ENCODE measurements at regions not wholly inside any gene's neighbourhood (a gene's known extent, or its start where the extent isn't known, plus 50 kb on each side); places are given as distances from the start of the nearest gene placed in this dataset.
"Not testable (repeated sequence)": the region's sequence is repeated elsewhere in the genome, so short reads cannot be mapped to it uniquely, and the experiment has no call there.

GRCh38 chr16:86257546-86257945 is 252.8 kb upstream of the FOXF1 start:
- H3K4me3 ChIP-seq (ENCODE audit: low read length) = no peak overlapping the region
- no peaks in the 10 kb centered on the region for H3K9me3 ChIP-seq (ENCODE audit: control insufficient read depth, insufficient read depth, low read length)
- no peak overlapping the region for H3K27ac ChIP-seq (ENCODE audit: low read length)
- H3K27me3 ChIP-seq (ENCODE audit: control insufficient read depth, insufficient read depth, low read length) = no peaks in the 10 kb centered on the region
- DNase-seq (ENCODE audit: low read depth, low spot score) = no peak
- no peaks in the 10 kb centered on the region for H3K4me1 ChIP-seq (ENCODE audit: control insufficient read depth, insufficient read depth, low read length)
- WGBS (ENCODE audit: insufficient coverage, insufficient read length) = no CpG with 5 or more reads among the region's 5 CpGs
- no peaks in the 10 kb centered on the region for H3K36me3 ChIP-seq (ENCODE audit: control insufficient read depth, insufficient read depth, low read length)

GRCh38 chr16:86258713-86259112 is 251.6 kb upstream of the FOXF1 start:
- Histone ChIP-seq H3K27me3 (ENCODE audit: control insufficient read depth, insufficient read depth, low read length) (no peaks in the 10 kb centered on the region), H3K27ac (ENCODE audit: low read length) (no peak overlapping the region), H3K4me3 (ENCODE audit: low read length) (no peak overlapping the region), H3K9me3 (ENCODE audit: control insufficient read depth, insufficient read depth, low read length) (no peaks in the 10 kb centered on the region), H3K36me3 (ENCODE audit: control insufficient read depth, insufficient read depth, low read length) (no peaks in the 10 kb centered on the region), H3K4me1 (ENCODE audit: control insufficient read depth, insufficient read depth, low read length) (no peaks in the 10 kb centered on the region)
- no peak for DNase-seq (ENCODE audit: low read depth, low spot score)
- no CpG with 5 or more reads among the region's 3 CpGs for WGBS (ENCODE audit: insufficient coverage, insufficient read length)

GRCh38 chr16:86259499-86259898 is 250.8 kb upstream of the FOXF1 start:
- Histone ChIP-seq H3K4me1 (ENCODE audit: control insufficient read depth, insufficient read depth, low read length) (no peaks in the 10 kb centered on the region), H3K9me3 (ENCODE audit: control insufficient read depth, insufficient read depth, low read length) (no peaks in the 10 kb centered on the region), H3K27me3 (ENCODE audit: control insufficient read depth, insufficient read depth, low read length) (no peaks in the 10 kb centered on the region), H3K27ac (ENCODE audit: low read length) (no peak overlapping the region), H3K36me3 (ENCODE audit: control insufficient read depth, insufficient read depth, low read length) (no peaks in the 10 kb centered on the region), H3K4me3 (ENCODE audit: low read length) (no peak overlapping the region)
- WGBS (ENCODE audit: insufficient coverage, insufficient read length) = no CpG with 5 or more reads among the region's 4 CpGs
- DNase-seq (ENCODE audit: low read depth, low spot score) = no peak

GRCh38 chr16:86261379-86261778 is 248.9 kb upstream of the FOXF1 start:
- Histone ChIP-seq H3K4me1 (ENCODE audit: control insufficient read depth, insufficient read depth, low read length) (no peaks in the 10 kb centered on the region), H3K36me3 (ENCODE audit: control insufficient read depth, insufficient read depth, low read length) (no peaks in the 10 kb centered on the region), H3K9me3 (ENCODE audit: control insufficient read depth, insufficient read depth, low read length) (no peaks in the 10 kb centered on the region), H3K4me3 (ENCODE audit: low read length) (no peak overlapping the region), H3K27me3 (ENCODE audit: control insufficient read depth, insufficient read depth, low read length) (no peaks in the 10 kb centered on the region), H3K27ac (ENCODE audit: low read length) (no peak overlapping the region)
- no CpG with 5 or more reads among the region's 2 CpGs for WGBS (ENCODE audit: insufficient coverage, insufficient read length)
- DNase-seq (ENCODE audit: low read depth, low spot score) = no peak

- not testable (repeated sequence) for DNase-seq (ENCODE audit: low read depth, low spot score); H3K4me3 ChIP-seq (ENCODE audit: low read length); H3K27ac ChIP-seq (ENCODE audit: low read length); H3K9me3 ChIP-seq (ENCODE audit: control insufficient read depth, insufficient read depth, low read length); H3K36me3 ChIP-seq (ENCODE audit: control insufficient read depth, insufficient read depth, low read length); H3K27me3 ChIP-seq (ENCODE audit: control insufficient read depth, insufficient read depth, low read length); H3K4me1 ChIP-seq (ENCODE audit: control insufficient read depth, insufficient read depth, low read length)
- WGBS (ENCODE audit: insufficient coverage, insufficient read length) = no CpG with 5 or more reads among the region's 3 CpGs
Measured at GRCh38 chr16:86267657-86268056, 242.7 kb upstream of the FOXF1 start.

- H3K4me1 ChIP-seq (ENCODE audit: control insufficient read depth, insufficient read depth, low read length) = no peaks in the 10 kb centered on the region; the same call in 1 of the 2 replicates
- no peaks in the 10 kb centered on the region for H3K36me3 ChIP-seq (ENCODE audit: control insufficient read depth, insufficient read depth, low read length)
- H3K9me3 ChIP-seq (ENCODE audit: control insufficient read depth, insufficient read depth, low read length) = no peaks in the 10 kb centered on the region
- no peak overlapping the region for H3K27ac ChIP-seq (ENCODE audit: low read length)
- H3K4me3 ChIP-seq (ENCODE audit: low read length) = no peak overlapping the region
- H3K27me3 ChIP-seq (ENCODE audit: control insufficient read depth, insufficient read depth, low read length) = no peaks in the 10 kb centered on the region; the same call in 1 of the 2 replicates
- no peak for DNase-seq (ENCODE audit: low read depth, low spot score)
- WGBS (ENCODE audit: insufficient coverage, insufficient read length) = no CpG with 5 or more reads among the region's 7 CpGs
Measured at GRCh38 chr16:86270696-86271095, 239.6 kb upstream of the FOXF1 start.

- WGBS (ENCODE audit: insufficient coverage, insufficient read length) = no CpG with 5 or more reads among the region's 1 CpG
- no peaks in the 10 kb centered on the region for H3K36me3 ChIP-seq (ENCODE audit: control insufficient read depth, insufficient read depth, low read length)
- peaks cover 3% of the 10 kb centered on the region; the same call in 1 of the 2 replicates for H3K4me1 ChIP-seq (ENCODE audit: control insufficient read depth, insufficient read depth, low read length)
- no peak overlapping the region for H3K27ac ChIP-seq (ENCODE audit: low read length)
- DNase-seq (ENCODE audit: low read depth, low spot score) = no peak
- no peak overlapping the region for H3K4me3 ChIP-seq (ENCODE audit: low read length)
- no peaks in the 10 kb centered on the region; the same call in 1 of the 2 replicates for H3K27me3 ChIP-seq (ENCODE audit: control insufficient read depth, insufficient read depth, low read length)
- no peaks in the 10 kb centered on the region for H3K9me3 ChIP-seq (ENCODE audit: control insufficient read depth, insufficient read depth, low read length)
Measured at GRCh38 chr16:86272744-86273143, 237.6 kb upstream of the FOXF1 start.

GRCh38 chr16:86277221-86277620 is 233.1 kb upstream of the FOXF1 start:
- Histone ChIP-seq H3K4me1 (ENCODE audit: control insufficient read depth, insufficient read depth, low read length) (peaks cover 4% of the 10 kb centered on the region; the same call in 1 of the 2 replicates), H3K9me3 (ENCODE audit: control insufficient read depth, insufficient read depth, low read length) (no peaks in the 10 kb centered on the region), H3K27ac (ENCODE audit: low read length) (no peak overlapping the region), H3K4me3 (ENCODE audit: low read length) (no peak overlapping the region), H3K27me3 (ENCODE audit: control insufficient read depth, insufficient read depth, low read length) (no peaks in the 10 kb centered on the region; the same call in 1 of the 2 replicates), H3K36me3 (ENCODE audit: control insufficient read depth, insufficient read depth, low read length) (no peaks in the 10 kb centered on the region)
- peak; percentile 47 for DNase-seq (ENCODE audit: low read depth, low spot score)
- no CpG with 5 or more reads among the region's 3 CpGs for WGBS (ENCODE audit: insufficient coverage, insufficient read length)

GRCh38 chr16:86277859-86278258 is 232.5 kb upstream of the FOXF1 start:
- H3K36me3 ChIP-seq (ENCODE audit: control insufficient read depth, insufficient read depth, low read length); H3K4me3 ChIP-seq (ENCODE audit: low read length); DNase-seq (ENCODE audit: low read depth, low spot score); H3K27ac ChIP-seq (ENCODE audit: low read length); H3K9me3 ChIP-seq (ENCODE audit: control insufficient read depth, insufficient read depth, low read length); H3K4me1 ChIP-seq (ENCODE audit: control insufficient read depth, insufficient read depth, low read length); H3K27me3 ChIP-seq (ENCODE audit: control insufficient read depth, insufficient read depth, low read length): not testable (repeated sequence)
- WGBS (ENCODE audit: insufficient coverage, insufficient read length) = no CpG with 5 or more reads among the region's 4 CpGs

GRCh38 chr16:86281421-86281820 is 228.9 kb upstream of the FOXF1 start:
- H3K36me3 ChIP-seq (ENCODE audit: control insufficient read depth, insufficient read depth, low read length) = no peaks in the 10 kb centered on the region; the same call in 1 of the 2 replicates
- H3K4me1 ChIP-seq (ENCODE audit: control insufficient read depth, insufficient read depth, low read length) = peaks cover 8% of the 10 kb centered on the region
- H3K27me3 ChIP-seq (ENCODE audit: control insufficient read depth, insufficient read depth, low read length) = peaks cover 19% of the 10 kb centered on the region
- H3K4me3 ChIP-seq (ENCODE audit: low read length) = no peak overlapping the region
- no peaks in the 10 kb centered on the region for H3K9me3 ChIP-seq (ENCODE audit: control insufficient read depth, insufficient read depth, low read length)
- no CpG with 5 or more reads among the region's 12 CpGs for WGBS (ENCODE audit: insufficient coverage, insufficient read length)
- H3K27ac ChIP-seq (ENCODE audit: low read length) = no peak overlapping the region
- DNase-seq (ENCODE audit: low read depth, low spot score) = no peak

GRCh38 chr16:86283944-86284343 is 226.4 kb upstream of the FOXF1 start:
- no peak for DNase-seq (ENCODE audit: low read depth, low spot score)
- H3K4me1 ChIP-seq (ENCODE audit: control insufficient read depth, insufficient read depth, low read length) = peaks cover 6% of the 10 kb centered on the region
- no peak overlapping the region for H3K27ac ChIP-seq (ENCODE audit: low read length)
- H3K4me3 ChIP-seq (ENCODE audit: low read length) = no peak overlapping the region
- WGBS (ENCODE audit: insufficient coverage, insufficient read length) = no CpG with 5 or more reads among the region's 5 CpGs
- peaks cover 38% of the 10 kb centered on the region for H3K27me3 ChIP-seq (ENCODE audit: control insufficient read depth, insufficient read depth, low read length)
- H3K9me3 ChIP-seq (ENCODE audit: control insufficient read depth, insufficient read depth, low read length) = no peaks in the 10 kb centered on the region
- H3K36me3 ChIP-seq (ENCODE audit: control insufficient read depth, insufficient read depth, low read length) = no peaks in the 10 kb centered on the region; the same call in 1 of the 2 replicates
